Activated CD8-positive, alpha-beta memory T cell treated with anti-CD3 and anti-CD28 coated beads, Interleukin-2, amount 10 ng/mL, durations not matched to agents 7 days and 5 days (primary cell): ENCODE measurements at regions not wholly inside any gene's neighbourhood (a gene's known extent, or its start where the extent isn't known, plus 50 kb on each side); places are given as distances from the start of the nearest gene placed in this dataset.

Source experiments
- ATAC-seq: fragments of 150-1000 bp; cut with Tn5 transposase; one replicate; pipeline ENCODE4 v1.10.0; 2021; ENCODE audit warnings: moderate library complexity
- CTCF ChIA-PET: fragments of 350-600 bp; sonication (Branson Sonifier 250); formaldehyde crosslinking; loops from one replicate; lab custom pipeline; 2021; ENCODE audit warnings: antibody characterized with exemption; lab: Charles Lee
- DNase-seq: peaks from one replicate; pipeline ENCODE4 v3.0.0-alpha.2; 2020
- H3K27ac Mint-ChIP-seq: one replicate; pipeline ENCODE4 v1.8.0; 2021; ENCODE audit warnings: mild to moderate bottlenecking, mixed read lengths
- H3K27me3 Mint-ChIP-seq: one replicate; pipeline ENCODE4 v1.8.0; 2021; ENCODE audit warnings: mixed read lengths
- H3K36me3 Mint-ChIP-seq: one replicate; pipeline ENCODE4 v1.8.0; 2021; ENCODE audit warnings: mild to moderate bottlenecking, mixed read lengths
- H3K4me1 Mint-ChIP-seq: one replicate; pipeline ENCODE4 v1.8.0; 2021; ENCODE audit warnings: mixed read lengths
- H3K4me3 Mint-ChIP-seq: one replicate; pipeline ENCODE4 v1.8.0; 2021; ENCODE audit warnings: mild to moderate bottlenecking, moderate library complexity, mixed read lengths
- H3K9me3 Mint-ChIP-seq: one replicate; pipeline ENCODE4 v1.8.0; 2022; ENCODE audit warnings: low read depth, mixed read lengths

- DNase-seq (no peak), ATAC-seq (no peak)
- H3K27me3 Mint-ChIP-seq: no peaks in the 10 kb centered on the region
- H3K9me3 Mint-ChIP-seq: no peaks in the 10 kb centered on the region
- no peaks in the 10 kb centered on the region for H3K36me3 Mint-ChIP-seq
- H3K4me3 Mint-ChIP-seq: no peak overlapping the region
- H3K4me1 Mint-ChIP-seq: no peaks in the 10 kb centered on the region
- H3K27ac Mint-ChIP-seq: no peak overlapping the region
- CTCF ChIA-PET: interaction anchor here (0.6 kb wide), 1 partner anchor 123 kb away, joined by 3 read pairs; no protein-coding TSS in a partner anchor
Observed at GRCh38 chr11:116567721-116568242, 205.0 kb downstream of the BUD13 start.

GRCh38 chr11:116563712-116564047, 209.1 kb downstream of the BUD13 start:
- Mint-ChIP-seq H3K9me3 (no peaks in the 10 kb centered on the region), H3K36me3 (no peaks in the 10 kb centered on the region), H3K4me3 (no peak overlapping the region)

GRCh38 chr11:116563028-116563711, 209.6 kb downstream of the BUD13 start:
- Mint-ChIP-seq H3K9me3 (no peaks in the 10 kb centered on the region), H3K4me3 (no peak overlapping the region), H3K4me1 (no peaks in the 10 kb centered on the region), H3K27me3 (no peaks in the 10 kb centered on the region), H3K36me3 (no peaks in the 10 kb centered on the region), H3K27ac (no peak overlapping the region)
- ATAC-seq (no peak), DNase-seq (no peak)
- CTCF ChIA-PET: no interaction called here

More at GRCh38 chr11:116563712-116564047, 209.1 kb downstream of the BUD13 start:
- CTCF ChIA-PET: no interaction called here
- DNase-seq: no peak
- no peaks in the 10 kb centered on the region for H3K27me3 Mint-ChIP-seq
- ATAC-seq: no peak
- H3K27ac Mint-ChIP-seq: no peak overlapping the region
- no peaks in the 10 kb centered on the region for H3K4me1 Mint-ChIP-seq

GRCh38 chr11:116560589-116560988, 212.2 kb downstream of the BUD13 start:
- Mint-ChIP-seq H3K4me1 (no peaks in the 10 kb centered on the region), H3K36me3 (no peaks in the 10 kb centered on the region), H3K27me3 (no peaks in the 10 kb centered on the region), H3K9me3 (no peaks in the 10 kb centered on the region), H3K27ac (no peak overlapping the region), H3K4me3 (no peak overlapping the region)
- DNase-seq (no peak), ATAC-seq (no peak)
- CTCF ChIA-PET: no interaction called here

GRCh38 chr11:116558504-116559211, 214.1 kb downstream of the BUD13 start:
- H3K4me3 Mint-ChIP-seq: no peak overlapping the region
- H3K27me3 Mint-ChIP-seq: no peaks in the 10 kb centered on the region
- H3K4me1 Mint-ChIP-seq: no peaks in the 10 kb centered on the region
- CTCF ChIA-PET: no interaction called here
- ATAC-seq (no peak), DNase-seq (no peak)
- no peaks in the 10 kb centered on the region for H3K36me3 Mint-ChIP-seq
- H3K9me3 Mint-ChIP-seq: no peaks in the 10 kb centered on the region
- no peak overlapping the region for H3K27ac Mint-ChIP-seq

GRCh38 chr11:116557282-116557681, 215.5 kb downstream of the BUD13 start:
- CTCF ChIA-PET: no interaction called here

GRCh38 chr11:116556483-116556882, 216.3 kb downstream of the BUD13 start:
- no peak for DNase-seq
- Mint-ChIP-seq H3K27ac (no peak overlapping the region), H3K9me3 (no peaks in the 10 kb centered on the region), H3K27me3 (no peaks in the 10 kb centered on the region), H3K36me3 (no peaks in the 10 kb centered on the region), H3K4me1 (no peaks in the 10 kb centered on the region), H3K4me3 (no peak overlapping the region)
- CTCF ChIA-PET: no interaction called here
- no peak for ATAC-seq

More at GRCh38 chr11:116557282-116557681, 215.5 kb downstream of the BUD13 start:
- Mint-ChIP-seq H3K36me3 (no peaks in the 10 kb centered on the region), H3K4me1 (no peaks in the 10 kb centered on the region), H3K9me3 (no peaks in the 10 kb centered on the region), H3K4me3 (no peak overlapping the region), H3K27ac (no peak overlapping the region), H3K27me3 (no peaks in the 10 kb centered on the region)
- DNase-seq (no peak), ATAC-seq (no peak)

GRCh38 chr11:116553482-116553881, 219.3 kb downstream of the BUD13 start:
- Mint-ChIP-seq H3K27ac (no peak overlapping the region), H3K4me3 (no peak overlapping the region), H3K9me3 (no peaks in the 10 kb centered on the region), H3K36me3 (no peaks in the 10 kb centered on the region), H3K4me1 (no peaks in the 10 kb centered on the region), H3K27me3 (no peaks in the 10 kb centered on the region)
- no peak for DNase-seq
- ATAC-seq: no peak
- CTCF ChIA-PET: no interaction called here

GRCh38 chr11:116551576-116551975, 221.2 kb downstream of the BUD13 start:
- H3K4me3 Mint-ChIP-seq: no peak overlapping the region
- no peak overlapping the region for H3K27ac Mint-ChIP-seq

GRCh38 chr11:116548256-116548655, 224.5 kb downstream of the BUD13 start:
- ATAC-seq: no peak
- Mint-ChIP-seq H3K9me3 (no peaks in the 10 kb centered on the region), H3K27me3 (no peaks in the 10 kb centered on the region), H3K4me1 (no peaks in the 10 kb centered on the region), H3K27ac (no peak overlapping the region), H3K4me3 (no peak overlapping the region), H3K36me3 (no peaks in the 10 kb centered on the region)
- DNase-seq: no peak
- CTCF ChIA-PET: no interaction called here

More at GRCh38 chr11:116551576-116551975, 221.2 kb downstream of the BUD13 start:
- Mint-ChIP-seq H3K27me3 (no peaks in the 10 kb centered on the region), H3K36me3 (no peaks in the 10 kb centered on the region), H3K4me1 (no peaks in the 10 kb centered on the region), H3K9me3 (no peaks in the 10 kb centered on the region)
- DNase-seq (no peak), ATAC-seq (no peak)
- CTCF ChIA-PET: no interaction called here

- no peak for DNase-seq
- no peaks in the 10 kb centered on the region for H3K4me1 Mint-ChIP-seq
- no peaks in the 10 kb centered on the region for H3K9me3 Mint-ChIP-seq
- ATAC-seq: no peak
- no peaks in the 10 kb centered on the region for H3K36me3 Mint-ChIP-seq
- H3K4me3 Mint-ChIP-seq: no peak overlapping the region
- no peaks in the 10 kb centered on the region for H3K27me3 Mint-ChIP-seq
- H3K27ac Mint-ChIP-seq: no peak overlapping the region
- CTCF ChIA-PET: no interaction called here
Observed at GRCh38 chr11:116547571-116547970, 225.2 kb downstream of the BUD13 start.

- DNase-seq (no peak), ATAC-seq (no peak)
- CTCF ChIA-PET: no interaction called here
- no peaks in the 10 kb centered on the region for H3K4me1 Mint-ChIP-seq
- H3K4me3 Mint-ChIP-seq: no peak overlapping the region
- no peaks in the 10 kb centered on the region for H3K9me3 Mint-ChIP-seq
- H3K27ac Mint-ChIP-seq: no peak overlapping the region
- H3K36me3 Mint-ChIP-seq: no peaks in the 10 kb centered on the region
- H3K27me3 Mint-ChIP-seq: no peaks in the 10 kb centered on the region
Observed at GRCh38 chr11:116545912-116546311, 226.9 kb downstream of the BUD13 start.

GRCh38 chr11:116544721-116545120, 228.1 kb downstream of the BUD13 start:
- Mint-ChIP-seq H3K9me3 (no peaks in the 10 kb centered on the region), H3K4me1 (no peaks in the 10 kb centered on the region), H3K27me3 (peaks cover 2% of the 10 kb centered on the region), H3K36me3 (no peaks in the 10 kb centered on the region), H3K27ac (no peak overlapping the region), H3K4me3 (no peak overlapping the region)
- CTCF ChIA-PET: no interaction called here
- DNase-seq (no peak), ATAC-seq (no peak)

- Mint-ChIP-seq H3K27ac (no peak overlapping the region), H3K27me3 (peaks cover 3% of the 10 kb centered on the region), H3K4me1 (no peaks in the 10 kb centered on the region), H3K4me3 (no peak overlapping the region), H3K9me3 (no peaks in the 10 kb centered on the region), H3K36me3 (no peaks in the 10 kb centered on the region)
- CTCF ChIA-PET: no interaction called here
- DNase-seq (no peak), ATAC-seq (no peak)
Observed at GRCh38 chr11:116543911-116544475, 228.8 kb downstream of the BUD13 start.
